Activated CD8-positive, alpha-beta memory T cell treated with anti-CD3 and anti-CD28 coated beads, Interleukin-2, amount 50 U/mL, for 4 hours (primary cell): ENCODE measurements at regions not wholly inside any gene's neighbourhood (a gene's known extent, or its start where the extent isn't known, plus 50 kb on each side); places are given as distances from the start of the nearest gene placed in this dataset.

ENCODE experiments used
- DNase-seq: peaks from one replicate; pipeline ENCODE4 v3.0.0-alpha.2; 2020

DNA sequence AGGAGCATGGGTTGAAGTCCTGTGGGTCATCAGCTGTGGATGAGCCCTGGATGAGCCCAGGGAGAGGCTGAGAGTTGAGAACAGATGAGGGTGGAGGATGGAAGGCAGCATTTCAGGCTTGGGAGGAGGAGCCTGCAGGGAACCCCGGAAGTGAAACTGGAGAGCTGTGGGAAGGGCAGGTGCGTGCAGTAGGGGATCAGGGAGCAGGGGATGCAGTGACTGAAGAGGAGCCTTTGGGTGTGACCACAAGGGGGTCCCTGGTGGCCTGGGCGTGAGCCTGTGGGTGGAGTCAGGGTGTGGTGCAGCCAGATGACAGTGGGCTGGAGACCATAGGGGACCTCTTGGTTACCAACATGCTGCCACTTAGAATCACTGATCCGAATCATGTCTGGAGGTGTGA, 115.5 kb downstream of the PAPOLA start:
- no peak for DNase-seq

DNA sequence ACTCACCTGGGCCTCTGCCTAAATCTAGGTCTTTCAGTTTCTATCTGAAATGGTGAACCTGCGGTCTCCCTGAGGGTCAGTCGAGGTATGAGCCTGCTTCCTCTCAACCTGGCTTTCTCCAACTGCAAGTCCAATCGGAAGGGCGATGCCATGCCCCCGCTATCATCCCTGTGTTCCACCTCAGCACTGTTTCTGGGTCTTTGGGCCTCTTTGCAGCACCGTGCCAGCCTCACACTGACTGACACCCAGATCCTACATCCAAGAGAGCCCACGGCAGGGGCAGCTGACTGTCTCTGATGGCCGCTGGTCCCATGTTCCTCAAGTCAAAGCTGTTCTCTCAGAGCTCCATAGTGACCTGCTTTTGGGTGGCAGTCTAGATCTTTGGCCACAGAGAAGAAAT, 120.7 kb downstream of the PAPOLA start:
- no peak for DNase-seq

DNA sequence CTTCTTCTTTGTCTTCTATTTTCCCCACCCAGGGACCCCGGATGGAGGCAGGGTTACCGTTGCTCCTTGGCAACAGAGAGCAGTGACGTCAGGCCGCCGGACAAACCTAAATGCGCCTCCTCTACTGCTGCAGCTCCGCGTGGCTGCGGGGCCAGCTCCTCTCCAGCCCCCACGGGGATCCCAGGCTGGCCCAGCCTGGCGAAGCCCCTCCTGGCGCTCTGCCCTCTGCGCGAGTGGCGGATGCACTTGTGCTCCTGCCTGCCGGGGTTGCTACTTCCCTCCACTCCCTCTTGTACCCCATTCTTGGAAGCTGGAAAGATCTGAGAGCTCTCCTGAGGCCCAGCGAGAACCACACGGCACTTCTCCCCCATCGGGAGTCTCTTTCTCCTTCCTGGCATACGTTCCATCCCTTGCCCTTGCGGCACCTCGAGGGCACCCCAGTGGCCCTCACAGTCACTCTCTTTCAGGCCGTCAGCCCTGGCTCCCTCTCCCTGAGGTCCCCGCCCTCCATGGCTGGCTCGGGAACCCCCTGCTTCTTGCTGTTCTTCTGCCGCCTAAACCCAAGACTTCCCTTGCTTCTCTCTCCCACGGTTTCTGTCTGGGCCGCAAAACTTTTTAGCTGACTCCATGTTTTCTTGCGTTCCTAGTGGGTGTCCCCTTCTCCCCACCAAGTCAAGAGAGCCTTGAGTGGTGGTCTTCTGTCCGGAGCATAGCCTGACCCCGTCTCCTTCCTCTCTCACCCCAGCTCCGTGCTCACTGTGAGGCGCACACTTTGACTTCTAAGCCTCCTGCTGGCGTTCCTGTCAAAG, 121.7 kb downstream of the PAPOLA start:
- no peak for DNase-seq

- no peak for DNase-seq
Observed at GRCh38 chr14:96624661-96625425, 122.7 kb downstream of the PAPOLA start.

DNA sequence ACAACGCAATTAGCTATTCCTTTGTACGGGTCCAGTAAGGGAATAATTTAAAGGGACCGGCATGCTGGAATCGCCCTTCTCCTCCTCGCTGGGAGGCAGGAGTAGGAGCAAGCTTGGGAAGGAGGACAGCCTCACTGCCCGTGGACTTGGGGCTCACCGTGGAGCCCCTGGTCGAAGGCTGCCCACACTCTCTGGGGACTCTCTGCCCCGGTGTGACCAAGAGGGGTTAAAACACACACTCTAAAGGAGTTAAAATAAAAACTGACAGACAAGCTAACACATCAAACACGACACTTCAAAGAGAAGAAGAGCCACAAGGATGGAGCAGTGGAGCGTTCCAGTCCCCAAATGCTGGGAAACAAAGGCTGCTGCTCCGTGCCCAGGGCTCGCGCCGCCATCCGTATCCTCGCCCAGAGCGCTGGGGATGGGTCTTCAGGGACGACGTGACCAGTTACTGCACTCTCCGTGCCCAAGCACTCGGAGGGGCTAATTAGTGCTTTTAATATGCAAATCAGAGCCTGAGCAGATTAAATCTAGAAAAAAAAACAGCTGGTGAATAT, 123.3 kb downstream of the PAPOLA start:
- DNase-seq: no peak

DNA sequence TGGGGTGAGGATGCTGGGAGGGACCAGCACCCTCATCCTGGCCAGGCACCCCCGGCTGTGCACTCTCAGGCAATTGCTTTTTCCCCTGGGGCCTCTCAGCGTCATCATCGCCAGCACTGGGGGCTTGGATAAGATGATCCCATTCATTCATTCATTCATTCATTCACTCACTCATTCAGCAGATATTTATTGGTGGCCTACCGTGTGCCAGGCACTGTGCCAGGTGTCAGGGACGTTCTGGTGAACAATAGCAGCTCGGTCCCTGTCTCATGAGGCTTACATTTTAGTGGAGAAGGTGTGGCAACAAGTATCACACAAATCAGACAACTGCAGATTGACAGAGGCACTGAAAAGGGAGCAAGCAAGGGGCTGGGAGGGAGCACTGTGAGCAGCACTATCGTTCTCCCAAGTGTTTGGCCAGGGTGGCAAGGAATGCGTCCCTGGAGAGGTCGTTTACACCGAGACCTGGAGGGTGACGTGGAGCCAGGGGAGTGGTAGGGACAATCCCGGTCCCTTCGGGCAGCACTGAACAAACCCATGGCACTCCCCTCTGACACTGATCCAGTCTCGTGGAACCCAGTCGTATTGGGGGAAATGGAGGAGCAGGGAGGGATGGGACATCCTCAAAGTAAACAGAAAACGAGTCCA, 124.1 kb downstream of the PAPOLA start:
- DNase-seq: no peak

DNA sequence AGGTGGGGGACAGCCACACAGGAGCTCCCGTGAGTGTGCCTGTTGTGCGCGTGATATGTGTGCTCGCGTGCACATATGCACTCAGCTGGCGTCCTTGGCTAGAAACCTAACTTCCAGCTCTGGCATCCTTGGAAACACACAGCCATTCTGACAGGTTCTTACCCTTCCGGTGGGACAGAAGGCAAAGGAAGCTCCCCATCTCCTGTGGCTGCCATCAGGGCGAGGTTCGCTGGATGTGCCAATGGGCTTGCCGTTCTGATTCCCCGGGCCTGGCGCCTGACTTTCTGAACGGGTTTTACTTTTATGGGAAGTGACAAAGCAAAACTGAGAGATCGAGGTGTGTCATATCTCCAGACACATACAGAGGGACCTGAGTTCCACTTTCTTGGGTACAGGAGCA, 124.7 kb downstream of the PAPOLA start:
- no peak for DNase-seq

- no peak for DNase-seq
Observed at GRCh38 chr14:96627386-96627785, 125.2 kb downstream of the PAPOLA start.

DNA sequence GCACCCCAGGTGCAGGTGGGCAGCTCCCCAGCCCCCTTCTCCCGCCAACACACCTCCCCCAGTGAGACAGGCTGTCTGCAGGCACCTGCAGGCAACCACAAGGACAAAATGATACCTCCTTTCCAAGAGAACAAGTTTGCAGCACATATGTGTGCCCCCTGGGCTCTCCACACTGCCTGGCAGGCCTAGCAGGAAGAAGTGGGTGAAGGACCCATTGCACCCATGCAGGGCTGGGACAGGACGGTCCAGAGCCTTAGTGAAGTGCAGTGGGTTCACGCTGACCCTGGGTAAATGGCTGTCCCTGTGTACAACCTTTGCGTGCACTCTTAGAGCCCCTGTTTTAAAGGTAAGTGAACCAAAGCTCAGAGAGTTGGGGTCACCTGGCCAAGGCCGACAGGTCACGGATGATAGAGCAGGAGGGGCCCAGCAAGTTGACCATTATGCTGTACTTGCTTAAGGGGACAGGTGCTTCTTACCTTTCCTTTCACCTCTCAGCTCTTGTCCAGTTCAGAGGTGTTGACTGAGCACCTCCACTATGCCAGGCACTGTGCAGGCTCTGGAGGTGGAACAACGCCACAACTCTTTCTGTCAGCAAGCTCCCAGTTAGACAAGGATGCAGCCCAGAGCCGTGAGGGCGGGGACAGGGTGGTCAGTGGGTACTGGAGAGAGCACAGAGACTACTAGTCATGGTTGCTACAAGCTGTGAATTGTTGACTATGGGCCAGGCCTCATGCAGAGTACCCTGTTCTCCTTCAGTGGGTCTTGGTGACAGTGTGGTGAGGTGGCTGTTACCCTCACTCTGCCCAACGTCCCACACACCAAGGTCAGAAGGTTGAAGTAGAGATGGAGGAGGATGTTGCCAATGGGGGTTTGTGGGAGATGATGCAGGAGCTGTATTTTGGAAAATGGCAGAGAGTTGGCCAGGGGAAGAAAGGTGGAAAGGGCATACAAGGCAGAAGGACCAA, 125.9 kb downstream of the PAPOLA start:
- DNase-seq: no peak

DNA sequence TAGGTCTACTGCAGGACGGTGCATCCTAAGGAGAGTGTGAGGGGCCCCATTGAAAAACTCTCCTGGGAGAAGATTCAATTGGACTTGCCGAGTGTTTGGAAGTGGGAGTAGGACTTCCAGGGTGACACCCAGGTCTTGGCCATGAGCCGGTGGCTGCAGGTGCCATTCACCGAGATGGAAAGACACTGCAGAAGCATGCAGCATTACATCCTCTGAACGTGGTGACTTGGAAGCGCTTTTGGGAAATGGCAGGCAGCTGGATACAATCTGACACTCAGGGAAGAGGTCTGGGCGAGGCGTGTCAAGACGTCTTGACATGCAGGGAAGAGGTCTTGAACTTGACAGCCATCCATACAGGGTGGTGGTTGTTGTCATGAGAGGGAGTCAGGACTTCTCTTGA, 126.9 kb downstream of the PAPOLA start:
- no peak for DNase-seq

GRCh38 chr14:96629558-96630222, 127.5 kb downstream of the PAPOLA start:
- no peak for DNase-seq

- DNase-seq: no peak
Observed at GRCh38 chr14:96630281-96630680, 128.1 kb downstream of the PAPOLA start.

GRCh38 chr14:96631030-96631429, 128.8 kb downstream of the PAPOLA start:
- DNase-seq: no peak

DNA sequence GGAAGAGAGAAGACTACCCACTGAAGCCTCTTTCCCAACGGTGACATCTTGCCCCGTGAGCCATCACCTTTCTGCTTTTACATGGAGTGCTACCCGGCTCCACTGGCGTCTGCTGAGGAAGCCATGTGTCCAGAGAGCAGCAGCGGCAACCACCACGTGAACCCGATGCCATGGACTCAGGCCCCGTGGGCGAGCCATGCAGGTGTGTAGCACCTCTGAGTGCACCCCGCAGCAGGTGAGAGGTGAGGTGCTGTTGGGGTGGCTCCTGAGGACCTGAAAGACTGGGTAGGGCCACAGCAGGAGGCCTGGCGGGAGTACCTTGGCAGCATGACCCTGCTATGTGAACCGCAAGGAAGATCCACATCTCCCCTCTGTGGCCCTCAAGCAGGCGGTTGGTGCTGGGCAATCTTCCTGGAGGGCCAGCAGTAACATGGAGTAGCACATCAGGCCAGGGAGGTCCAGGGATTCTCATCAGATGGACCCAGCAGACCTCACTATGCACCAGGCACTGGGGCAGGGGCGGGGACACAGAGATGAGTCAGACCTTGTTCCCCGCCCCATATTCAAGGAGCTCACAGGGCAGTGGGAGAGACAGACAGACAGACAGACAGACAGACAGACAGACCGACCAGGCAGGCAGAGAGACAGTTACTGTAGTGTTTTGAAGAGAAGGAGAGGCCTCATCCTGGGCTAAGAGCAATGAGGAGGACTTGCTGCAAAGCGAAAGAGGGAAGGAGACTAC, 129.6 kb downstream of the PAPOLA start:
- DNase-seq: no peak

- no peak for DNase-seq
Observed at GRCh38 chr14:96632363-96632758, 130.2 kb downstream of the PAPOLA start.

GRCh38 chr14:96633096-96633495, 130.9 kb downstream of the PAPOLA start:
- no peak for DNase-seq

- no peak for DNase-seq
Observed at GRCh38 chr14:96634481-96634880, 132.3 kb downstream of the PAPOLA start.

DNA sequence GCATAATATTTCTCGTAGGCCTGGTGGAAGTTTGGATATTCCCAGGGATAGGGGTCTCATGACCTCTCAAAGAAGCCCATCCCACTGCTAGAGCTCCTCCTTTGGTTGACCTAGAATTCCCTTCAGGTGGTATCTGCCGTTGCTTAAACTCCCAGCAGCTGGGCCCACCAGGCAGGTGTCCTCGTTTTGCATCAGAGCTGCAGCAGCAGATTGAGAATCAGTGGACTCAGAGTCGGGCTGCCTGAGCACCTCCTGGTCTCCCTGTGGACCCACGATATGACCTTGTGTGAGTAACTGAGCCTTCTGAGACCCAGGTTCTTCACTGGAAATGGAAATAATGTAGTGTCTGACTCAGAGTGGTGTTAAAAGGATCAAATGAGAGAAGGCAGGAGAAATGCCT, 132.7 kb downstream of the PAPOLA start:
- no peak for DNase-seq

- no peak for DNase-seq
Observed at GRCh38 chr14:96635850-96636249, 133.7 kb downstream of the PAPOLA start.

DNA sequence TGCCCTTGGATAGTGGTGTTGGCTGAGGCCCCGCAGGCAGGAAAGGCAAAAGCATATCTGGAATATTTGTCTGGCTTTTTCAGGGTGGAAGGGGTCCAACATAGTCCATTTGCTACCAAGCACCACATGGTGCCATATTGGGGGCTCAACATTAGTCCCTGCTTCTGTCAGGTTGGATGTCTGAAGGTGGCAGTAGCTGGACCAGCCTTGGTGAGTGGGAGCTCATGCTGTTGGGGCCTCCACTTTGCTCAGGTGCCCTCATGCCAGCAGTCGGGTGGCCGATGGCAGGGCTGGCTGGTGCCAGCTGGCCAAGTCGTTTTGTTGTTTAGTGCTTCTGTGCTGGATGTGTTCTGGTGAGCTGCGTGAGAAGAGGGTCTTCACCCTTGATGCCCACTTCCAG, 135.3 kb downstream of the PAPOLA start:
- DNase-seq: no peak
